ENCODE measurements at regions not wholly inside any gene's neighbourhood (a gene's known extent, or its start where the extent isn't known, plus 50 kb on each side); places are given as distances from the start of the nearest gene placed in this dataset.

DNA sequence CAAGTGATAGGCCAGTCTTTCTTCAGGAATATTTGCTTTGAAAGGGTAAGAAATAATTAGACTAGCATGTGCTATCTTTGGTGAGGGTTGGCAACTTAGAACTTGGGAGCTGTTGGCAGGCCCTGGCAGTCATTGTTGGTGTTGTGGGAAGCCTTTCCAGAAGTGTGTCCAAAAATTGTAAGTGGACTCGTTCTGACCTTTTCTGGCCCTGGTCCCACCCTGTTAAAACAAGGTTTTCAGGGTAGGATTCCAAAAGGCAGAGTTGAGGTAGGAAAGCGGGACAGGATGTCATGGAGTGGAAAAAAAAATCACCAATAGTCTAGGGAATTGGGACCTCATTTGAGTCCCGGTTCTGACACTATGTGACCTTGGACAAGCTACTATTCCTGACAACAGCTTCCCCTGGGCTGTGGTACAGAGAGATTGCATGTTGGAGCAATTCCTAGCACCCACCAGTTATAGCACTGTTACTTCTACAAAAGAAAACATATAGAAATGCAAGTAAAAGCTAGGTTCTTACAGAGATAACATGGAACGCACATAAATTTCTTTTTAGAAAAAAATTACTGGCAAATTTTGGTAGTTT is 299.3 kb upstream of the DDI1 start:
- Histone ChIP-seq H3K36me3 (ENCODE audit: control insufficient read depth in 2 of 2, insufficient read depth in 2 of 2, low read length in 1 of 2) (no peaks in the 10 kb centered on the region), H2AFZ (ENCODE audit: control insufficient read depth, low read depth, low read length) (no peak overlapping the region), H3K4me3 (no peak overlapping the region), H3K4me2 (ENCODE audit: control insufficient read depth, insufficient read depth) (no peak overlapping the region), H3K9ac (ENCODE audit: control insufficient read depth, insufficient read depth, low read length) (no peak overlapping the region), H3K4me1 (ENCODE audit: control insufficient read depth, insufficient read depth, low read length) (no peaks in the 10 kb centered on the region), H3K9me3 (replicated peaks; ENCODE audit: control insufficient read depth, insufficient read depth, low read length) (no peaks in the 10 kb centered on the region), H3K27me3 (replicated peaks in 1 of 2; ENCODE audit: control insufficient read depth in 2 of 2, insufficient read depth in 2 of 2, low read length in 1 of 2) (no peaks in the 10 kb centered on the region; a peak in 1 of 4 replicates), H4K20me1 (ENCODE audit: control insufficient read depth, insufficient read depth) (no peaks in the 10 kb centered on the region), H3K27ac (ENCODE audit: control insufficient read depth, insufficient read depth) (no peak overlapping the region), H3K79me2 (ENCODE audit: control insufficient read depth, insufficient read depth, low read length) (no peaks in the 10 kb centered on the region)
- no peak for TF ChIP-seq TCF7 (IDR thresholded peaks at IDR 0.05; ENCODE audit: borderline replicate concordance)
- TF ChIP-seq NFIC (IDR thresholded peaks at IDR 0.05; ENCODE audit: low read depth, low read length), result no peak
- TF ChIP-seq, protein P1, sequence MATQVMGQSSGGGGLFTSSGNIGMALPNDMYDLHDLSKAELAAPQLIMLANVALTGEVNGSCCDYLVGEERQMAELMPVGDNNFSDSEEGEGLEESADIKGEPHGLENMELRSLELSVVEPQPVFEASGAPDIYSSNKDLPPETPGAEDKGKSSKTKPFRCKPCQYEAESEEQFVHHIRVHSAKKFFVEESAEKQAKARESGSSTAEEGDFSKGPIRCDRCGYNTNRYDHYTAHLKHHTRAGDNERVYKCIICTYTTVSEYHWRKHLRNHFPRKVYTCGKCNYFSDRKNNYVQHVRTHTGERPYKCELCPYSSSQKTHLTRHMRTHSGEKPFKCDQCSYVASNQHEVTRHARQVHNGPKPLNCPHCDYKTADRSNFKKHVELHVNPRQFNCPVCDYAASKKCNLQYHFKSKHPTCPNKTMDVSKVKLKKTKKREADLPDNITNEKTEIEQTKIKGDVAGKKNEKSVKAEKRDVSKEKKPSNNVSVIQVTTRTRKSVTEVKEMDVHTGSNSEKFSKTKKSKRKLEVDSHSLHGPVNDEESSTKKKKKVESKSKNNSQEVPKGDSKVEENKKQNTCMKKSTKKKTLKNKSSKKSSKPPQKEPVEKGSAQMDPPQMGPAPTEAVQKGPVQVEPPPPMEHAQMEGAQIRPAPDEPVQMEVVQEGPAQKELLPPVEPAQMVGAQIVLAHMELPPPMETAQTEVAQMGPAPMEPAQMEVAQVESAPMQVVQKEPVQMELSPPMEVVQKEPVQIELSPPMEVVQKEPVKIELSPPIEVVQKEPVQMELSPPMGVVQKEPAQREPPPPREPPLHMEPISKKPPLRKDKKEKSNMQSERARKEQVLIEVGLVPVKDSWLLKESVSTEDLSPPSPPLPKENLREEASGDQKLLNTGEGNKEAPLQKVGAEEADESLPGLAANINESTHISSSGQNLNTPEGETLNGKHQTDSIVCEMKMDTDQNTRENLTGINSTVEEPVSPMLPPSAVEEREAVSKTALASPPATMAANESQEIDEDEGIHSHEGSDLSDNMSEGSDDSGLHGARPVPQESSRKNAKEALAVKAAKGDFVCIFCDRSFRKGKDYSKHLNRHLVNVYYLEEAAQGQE (IDR thresholded peaks at IDR 0.05; ENCODE audit: low read depth, low read length), result no peak
- TF ChIP-seq, protein P2, sequence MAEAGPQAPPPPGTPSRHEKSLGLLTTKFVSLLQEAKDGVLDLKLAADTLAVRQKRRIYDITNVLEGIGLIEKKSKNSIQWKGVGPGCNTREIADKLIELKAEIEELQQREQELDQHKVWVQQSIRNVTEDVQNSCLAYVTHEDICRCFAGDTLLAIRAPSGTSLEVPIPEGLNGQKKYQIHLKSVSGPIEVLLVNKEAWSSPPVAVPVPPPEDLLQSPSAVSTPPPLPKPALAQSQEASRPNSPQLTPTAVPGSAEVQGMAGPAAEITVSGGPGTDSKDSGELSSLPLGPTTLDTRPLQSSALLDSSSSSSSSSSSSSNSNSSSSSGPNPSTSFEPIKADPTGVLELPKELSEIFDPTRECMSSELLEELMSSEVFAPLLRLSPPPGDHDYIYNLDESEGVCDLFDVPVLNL (IDR thresholded peaks at IDR 0.05; ENCODE audit: low read depth, low read length), result no peak
- TF ChIP-seq FOXK2 (IDR thresholded peaks at IDR 0.05), result no peak
- TF ChIP-seq SIX5 (IDR thresholded peaks at IDR 0.05; ENCODE audit: low read depth, low read length, severe bottlenecking), result no peak
- TF ChIP-seq, protein P3, sequence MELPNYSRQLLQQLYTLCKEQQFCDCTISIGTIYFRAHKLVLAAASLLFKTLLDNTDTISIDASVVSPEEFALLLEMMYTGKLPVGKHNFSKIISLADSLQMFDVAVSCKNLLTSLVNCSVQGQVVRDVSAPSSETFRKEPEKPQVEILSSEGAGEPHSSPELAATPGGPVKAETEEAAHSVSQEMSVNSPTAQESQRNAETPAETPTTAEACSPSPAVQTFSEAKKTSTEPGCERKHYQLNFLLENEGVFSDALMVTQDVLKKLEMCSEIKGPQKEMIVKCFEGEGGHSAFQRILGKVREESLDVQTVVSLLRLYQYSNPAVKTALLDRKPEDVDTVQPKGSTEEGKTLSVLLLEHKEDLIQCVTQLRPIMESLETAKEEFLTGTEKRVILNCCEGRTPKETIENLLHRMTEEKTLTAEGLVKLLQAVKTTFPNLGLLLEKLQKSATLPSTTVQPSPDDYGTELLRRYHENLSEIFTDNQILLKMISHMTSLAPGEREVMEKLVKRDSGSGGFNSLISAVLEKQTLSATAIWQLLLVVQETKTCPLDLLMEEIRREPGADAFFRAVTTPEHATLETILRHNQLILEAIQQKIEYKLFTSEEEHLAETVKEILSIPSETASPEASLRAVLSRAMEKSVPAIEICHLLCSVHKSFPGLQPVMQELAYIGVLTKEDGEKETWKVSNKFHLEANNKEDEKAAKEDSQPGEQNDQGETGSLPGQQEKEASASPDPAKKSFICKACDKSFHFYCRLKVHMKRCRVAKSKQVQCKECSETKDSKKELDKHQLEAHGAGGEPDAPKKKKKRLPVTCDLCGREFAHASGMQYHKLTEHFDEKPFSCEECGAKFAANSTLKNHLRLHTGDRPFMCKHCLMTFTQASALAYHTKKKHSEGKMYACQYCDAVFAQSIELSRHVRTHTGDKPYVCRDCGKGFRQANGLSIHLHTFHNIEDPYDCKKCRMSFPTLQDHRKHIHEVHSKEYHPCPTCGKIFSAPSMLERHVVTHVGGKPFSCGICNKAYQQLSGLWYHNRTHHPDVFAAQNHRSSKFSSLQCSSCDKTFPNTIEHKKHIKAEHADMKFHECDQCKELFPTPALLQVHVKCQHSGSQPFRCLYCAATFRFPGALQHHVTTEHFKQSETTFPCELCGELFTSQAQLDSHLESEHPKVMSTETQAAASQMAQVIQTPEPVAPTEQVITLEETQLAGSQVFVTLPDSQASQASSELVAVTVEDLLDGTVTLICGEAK (IDR thresholded peaks at IDR 0.05; ENCODE audit: borderline replicate concordance), result no peak
- no peak for TF ChIP-seq TAF1 (IDR thresholded peaks at IDR 0.05; ENCODE audit: borderline replicate concordance, low read depth, low read length)
- TF ChIP-seq BCL11A (IDR thresholded peaks at IDR 0.05; ENCODE audit: low read depth, low read length), result no peak
- no peak for TF ChIP-seq POLR2AphosphoS2 (IDR thresholded peaks at IDR 0.05; ENCODE audit: low read depth, low read length)
- TF ChIP-seq SIN3A (IDR thresholded peaks at IDR 0.05; ENCODE audit: low read depth, low read length), result no peak
- TF ChIP-seq, protein P4, sequence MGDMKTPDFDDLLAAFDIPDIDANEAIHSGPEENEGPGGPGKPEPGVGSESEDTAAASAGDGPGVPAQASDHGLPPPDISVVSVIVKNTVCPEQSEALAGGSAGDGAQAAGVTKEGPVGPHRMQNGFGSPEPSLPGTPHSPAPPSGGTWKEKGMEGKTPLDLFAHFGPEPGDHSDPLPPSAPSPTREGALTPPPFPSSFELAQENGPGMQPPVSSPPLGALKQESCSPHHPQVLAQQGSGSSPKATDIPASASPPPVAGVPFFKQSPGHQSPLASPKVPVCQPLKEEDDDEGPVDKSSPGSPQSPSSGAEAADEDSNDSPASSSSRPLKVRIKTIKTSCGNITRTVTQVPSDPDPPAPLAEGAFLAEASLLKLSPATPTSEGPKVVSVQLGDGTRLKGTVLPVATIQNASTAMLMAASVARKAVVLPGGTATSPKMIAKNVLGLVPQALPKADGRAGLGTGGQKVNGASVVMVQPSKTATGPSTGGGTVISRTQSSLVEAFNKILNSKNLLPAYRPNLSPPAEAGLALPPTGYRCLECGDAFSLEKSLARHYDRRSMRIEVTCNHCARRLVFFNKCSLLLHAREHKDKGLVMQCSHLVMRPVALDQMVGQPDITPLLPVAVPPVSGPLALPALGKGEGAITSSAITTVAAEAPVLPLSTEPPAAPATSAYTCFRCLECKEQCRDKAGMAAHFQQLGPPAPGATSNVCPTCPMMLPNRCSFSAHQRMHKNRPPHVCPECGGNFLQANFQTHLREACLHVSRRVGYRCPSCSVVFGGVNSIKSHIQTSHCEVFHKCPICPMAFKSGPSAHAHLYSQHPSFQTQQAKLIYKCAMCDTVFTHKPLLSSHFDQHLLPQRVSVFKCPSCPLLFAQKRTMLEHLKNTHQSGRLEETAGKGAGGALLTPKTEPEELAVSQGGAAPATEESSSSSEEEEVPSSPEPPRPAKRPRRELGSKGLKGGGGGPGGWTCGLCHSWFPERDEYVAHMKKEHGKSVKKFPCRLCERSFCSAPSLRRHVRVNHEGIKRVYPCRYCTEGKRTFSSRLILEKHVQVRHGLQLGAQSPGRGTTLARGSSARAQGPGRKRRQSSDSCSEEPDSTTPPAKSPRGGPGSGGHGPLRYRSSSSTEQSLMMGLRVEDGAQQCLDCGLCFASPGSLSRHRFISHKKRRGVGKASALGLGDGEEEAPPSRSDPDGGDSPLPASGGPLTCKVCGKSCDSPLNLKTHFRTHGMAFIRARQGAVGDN (IDR thresholded peaks at IDR 0.05), result no peak
- ATAC-seq (no peak), DNase-seq (ENCODE audit: low read depth, low spot score) (no peak), FAIRE-seq (no peak)
- ChIA-PET RAD21 (ENCODE audit: unreplicated experiment) (no interaction called here), SMC1A (ENCODE audit: uncharacterized antibody, unreplicated experiment) (no interaction called here), POLR2A (no interaction called here), CTCF (no interaction called here)
- WGBS (ENCODE audit: insufficient coverage, insufficient replicate concordance, low lambda C conversion rate, missing lambda C conversion rate), result 38% methylated on average over 4 of the region's 4 CpGs
- BruUV-seq (replicated peaks), result no TSS peak
- in situ Hi-C loops (cut with MboI) (no loop called here), intact Hi-C loops (cut with micrococcal nuclease; ENCODE audit: unreplicated experiment) (no loop called here)

Data from GM12878 (cell line).